ENCODE measurements at regions not wholly inside any gene's neighbourhood (a gene's known extent, or its start where the extent isn't known, plus 50 kb on each side); places are given as distances from the start of the nearest gene placed in this dataset.

DNA sequence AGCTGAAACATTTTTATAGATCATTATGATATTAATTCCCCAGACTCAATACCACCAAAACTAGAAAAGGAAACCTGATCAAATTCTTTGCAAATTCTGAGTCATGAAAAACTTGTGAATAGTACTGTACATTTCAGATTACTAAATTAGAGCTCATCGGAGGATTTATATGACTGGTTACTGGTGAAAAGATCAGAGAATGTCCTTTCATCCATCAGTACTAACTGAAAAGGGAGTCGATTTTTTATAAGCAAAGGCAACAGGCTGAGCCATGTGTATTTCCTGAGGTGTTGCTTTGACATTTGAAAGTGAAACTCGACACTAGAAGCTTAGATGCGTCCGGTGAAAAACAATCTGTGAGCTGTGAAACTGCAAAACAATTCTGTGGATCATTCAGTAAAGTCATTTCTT is 155.7 kb downstream of the TNFSF18 start:
- DNase-seq, result no peak

- DNase-seq, result no peak
Observed at GRCh38 chr1:172895761-172896160, 155.0 kb downstream of the TNFSF18 start.

DNA sequence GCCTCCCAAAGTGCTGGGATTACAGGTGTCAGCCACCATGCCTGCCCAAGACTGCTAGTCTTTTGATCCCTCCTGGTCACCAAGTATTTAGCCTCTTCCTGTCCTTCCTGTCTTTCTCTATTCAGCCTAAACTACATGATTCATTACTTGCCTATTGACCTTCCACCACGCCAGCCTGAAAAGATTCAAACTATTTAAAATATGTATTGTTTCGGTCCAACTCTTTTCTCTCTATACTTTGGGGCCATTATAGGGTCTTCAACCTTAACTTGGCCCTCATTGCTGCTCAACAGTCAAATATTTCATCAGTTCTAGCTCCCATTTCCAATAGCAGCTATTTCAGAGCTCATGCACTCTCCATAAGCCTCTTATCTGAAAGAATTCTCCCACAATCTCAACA is 153.0 kb downstream of the TNFSF18 start:
- DNase-seq, result no peak

DNA sequence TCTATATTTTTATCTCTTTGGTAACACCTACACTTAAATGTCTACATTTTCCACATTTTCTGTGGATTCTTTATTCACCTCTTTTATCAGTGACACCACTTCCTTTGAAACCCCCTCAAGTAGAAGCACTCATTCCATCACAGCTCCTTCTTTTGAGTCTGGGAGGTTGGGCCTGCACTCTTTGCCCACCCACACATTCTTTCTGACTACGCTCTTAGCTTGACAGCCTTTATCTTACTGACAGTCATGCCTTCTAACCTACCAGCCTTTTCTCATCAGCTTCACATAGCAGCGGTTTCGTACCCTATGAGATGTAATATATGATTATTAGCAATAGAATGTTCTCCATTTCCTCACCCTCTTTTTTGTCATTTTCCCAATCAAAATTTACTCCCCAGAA is 151.9 kb downstream of the TNFSF18 start:
- DNase-seq, result no peak

DNA sequence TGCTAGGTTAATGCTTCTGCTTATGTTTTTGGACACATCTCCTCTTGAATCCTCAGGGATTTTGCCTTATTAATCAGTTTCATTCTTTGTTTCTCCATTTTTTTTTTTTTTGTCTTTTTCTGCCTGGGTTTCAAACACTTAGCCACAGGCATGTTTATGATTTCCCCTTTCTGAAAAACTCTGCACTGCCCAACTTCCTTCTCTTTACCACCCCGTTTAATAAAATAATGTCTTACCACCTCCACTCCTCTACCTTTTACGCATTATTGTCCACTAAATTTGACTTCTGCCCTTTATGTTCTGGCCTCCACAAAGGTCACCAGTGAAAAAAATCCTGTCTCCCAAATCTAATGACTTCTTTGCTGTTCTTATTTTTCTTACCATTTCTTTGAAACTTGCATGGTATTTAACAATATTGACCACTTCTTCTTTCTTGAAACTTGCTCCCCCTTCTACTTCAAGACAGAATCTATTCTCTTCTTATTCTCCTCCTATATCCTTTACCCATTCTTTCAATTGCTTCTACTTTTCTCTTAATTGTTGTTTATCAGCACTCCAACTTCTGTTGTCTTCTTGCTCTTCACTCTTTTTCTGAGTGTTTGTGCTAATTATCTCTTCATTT is 150.3 kb downstream of the TNFSF18 start:
- no peak for DNase-seq

- DNase-seq, result no peak
Observed at GRCh38 chr1:172902200-172902599, 148.5 kb downstream of the TNFSF18 start.

DNA sequence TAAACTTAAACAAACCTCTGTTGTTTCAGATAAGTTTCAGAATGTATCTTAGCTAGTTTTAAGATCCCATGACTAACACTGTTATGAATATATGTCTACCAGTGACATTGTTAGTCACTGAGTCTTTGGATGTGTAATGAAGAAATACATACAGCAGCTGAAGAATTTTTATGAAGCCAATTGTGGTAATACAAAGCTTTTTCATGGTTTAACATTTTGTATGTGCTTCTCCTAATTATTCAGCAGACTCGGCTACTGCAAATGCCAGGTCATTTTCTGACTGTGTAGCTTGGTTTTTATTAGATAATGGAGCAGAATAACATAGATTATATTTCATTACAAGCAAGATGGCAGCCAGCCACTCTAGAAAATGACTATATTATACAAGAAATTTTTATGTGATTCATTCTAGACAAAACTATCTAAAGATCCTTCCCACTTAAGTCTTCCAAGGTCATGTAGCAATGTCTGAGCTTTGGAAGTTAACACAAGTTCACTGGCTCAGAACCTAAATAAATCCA is 147.8 kb downstream of the TNFSF18 start:
- DNase-seq, result no peak

GRCh38 chr1:172903581-172904220 is 147.0 kb downstream of the TNFSF18 start:
- no peak for DNase-seq

GRCh38 chr1:172905452-172905851 is 145.3 kb downstream of the TNFSF18 start:
- no peak for DNase-seq

DNA sequence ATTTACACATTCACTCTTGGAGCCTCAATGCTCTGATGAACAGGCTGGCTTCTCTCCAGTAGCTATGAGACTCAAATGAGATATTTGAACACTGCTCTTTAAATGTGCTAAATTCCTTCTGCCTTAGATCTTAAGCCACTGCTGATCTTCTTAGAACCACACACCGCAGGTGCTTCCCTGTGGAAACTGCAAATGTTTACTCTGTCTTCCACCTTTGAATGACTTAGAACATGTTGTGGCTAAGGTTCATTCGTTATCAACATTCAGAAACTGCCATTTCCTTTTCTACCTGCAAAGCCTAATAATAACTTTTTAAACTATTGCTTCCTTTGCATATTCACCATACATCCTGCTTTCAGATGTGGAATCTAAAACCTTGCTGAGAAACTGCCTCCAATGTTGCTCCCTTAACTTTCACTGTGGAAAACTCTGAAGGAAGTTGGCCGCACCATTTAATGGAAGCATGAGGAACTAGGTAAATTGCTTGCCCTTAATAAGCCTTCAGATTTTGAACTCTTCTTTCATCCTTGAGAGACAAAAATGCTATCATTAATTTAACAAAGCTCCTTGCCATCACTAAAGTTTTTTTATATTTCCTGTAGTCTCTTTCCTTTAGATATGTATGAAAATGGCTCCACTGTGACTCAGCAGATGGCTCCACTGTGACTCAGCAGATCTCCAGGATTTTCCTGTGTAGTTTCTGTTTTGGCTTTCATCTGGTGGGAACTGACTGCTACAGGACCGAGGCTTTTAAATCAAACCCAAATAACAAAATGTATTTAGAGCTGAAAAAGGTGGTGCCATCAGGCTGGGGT is 143.8 kb downstream of the TNFSF18 start:
- DNase-seq, result no peak

DNA sequence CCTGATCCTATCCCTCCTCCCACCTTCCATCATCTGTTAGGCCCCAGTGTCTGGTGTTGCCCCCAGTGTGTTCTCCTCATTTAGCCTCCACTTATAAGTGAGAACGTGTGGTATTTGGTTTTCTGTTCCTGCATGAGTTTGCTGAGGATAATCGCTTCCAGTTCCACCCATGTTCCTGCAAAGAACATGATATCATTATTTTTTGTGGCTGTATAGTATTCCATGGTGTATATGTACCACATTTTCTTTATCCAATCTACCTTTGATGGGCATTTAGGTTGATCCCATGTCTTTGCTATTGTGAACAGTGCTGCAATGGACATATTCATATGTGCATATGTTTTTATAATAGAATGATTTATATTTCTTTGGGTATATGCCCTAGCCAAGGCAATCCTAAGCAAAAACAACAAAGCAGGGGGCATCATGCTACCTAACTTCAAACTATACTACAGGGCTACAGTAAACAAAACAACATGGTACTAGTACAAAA is 142.9 kb downstream of the TNFSF18 start:
- DNase-seq, result no peak

GRCh38 chr1:172909606-172910326 is 141.0 kb downstream of the TNFSF18 start:
- DNase-seq, result no peak

- DNase-seq, result no peak
Observed at GRCh38 chr1:172912765-172913260, 137.9 kb downstream of the TNFSF18 start.

DNA sequence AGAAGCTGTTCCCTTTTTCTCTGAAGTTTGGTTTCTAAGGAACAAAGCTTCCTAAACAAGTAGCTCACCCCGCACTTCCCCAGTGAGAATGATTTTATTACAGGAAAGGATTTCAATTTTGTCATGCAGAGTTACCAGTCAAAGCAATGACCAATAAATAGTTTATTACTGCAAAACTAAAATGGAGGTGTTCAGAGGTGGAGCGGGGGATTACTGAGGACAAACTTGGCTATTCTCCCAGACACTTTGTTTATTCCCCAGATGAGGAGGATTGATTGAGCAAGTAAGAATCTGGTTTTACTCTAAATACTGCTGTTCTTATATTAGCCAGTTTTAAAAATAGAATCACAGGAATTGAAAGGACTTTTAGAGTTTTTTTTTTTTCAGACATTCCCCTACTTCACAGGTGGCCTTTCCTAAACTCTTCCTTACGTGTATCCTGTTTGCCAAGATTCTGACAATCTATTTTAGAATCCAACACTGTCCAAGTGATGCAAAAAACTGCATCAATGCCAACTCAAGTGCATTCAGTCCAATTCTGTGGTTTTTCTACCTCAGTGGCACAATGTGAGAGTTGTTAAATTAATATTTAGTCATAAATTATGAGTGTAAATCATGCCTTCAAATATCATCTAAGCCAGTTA is 136.1 kb downstream of the TNFSF18 start:
- DNase-seq, result no peak

DNA sequence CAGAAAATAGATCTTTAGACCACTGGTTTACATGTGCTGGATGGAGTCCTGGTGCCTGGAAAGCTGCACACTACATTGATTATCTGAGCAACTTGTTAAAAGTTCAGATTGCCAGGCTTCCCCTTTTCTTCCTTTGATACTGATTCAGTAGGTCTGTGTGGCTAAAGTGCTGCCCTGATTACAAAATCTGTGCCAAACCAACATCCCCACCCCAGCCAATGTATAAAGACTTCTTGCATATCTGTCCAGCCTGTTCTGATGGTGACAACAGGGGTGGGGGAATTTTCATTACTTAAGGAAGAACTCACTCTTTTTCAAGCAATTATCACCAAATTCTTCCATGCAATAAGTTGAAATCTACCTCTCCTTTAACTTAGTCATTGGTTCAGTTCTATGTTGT is 135.5 kb downstream of the TNFSF18 start:
- DNase-seq, result no peak

DNA sequence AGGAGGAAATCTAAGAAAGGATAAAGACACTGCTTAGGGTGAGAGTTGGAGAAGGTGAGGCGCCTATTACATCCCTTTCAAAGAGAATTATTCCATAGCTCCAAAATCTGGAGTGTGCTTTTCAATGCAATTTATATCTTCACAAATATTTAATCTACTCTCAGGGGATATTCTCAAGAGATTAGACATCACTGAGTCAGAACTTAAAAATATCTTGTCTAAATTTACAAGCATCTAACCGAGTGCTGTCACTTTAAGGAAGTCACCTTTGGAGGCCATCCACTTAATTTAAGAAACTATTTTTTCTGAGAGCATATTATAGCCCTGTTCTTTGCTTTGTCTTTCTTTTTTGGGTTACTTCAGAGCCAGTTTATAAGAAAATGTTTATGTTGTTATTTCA is 134.6 kb downstream of the TNFSF18 start:
- DNase-seq, result no peak

DNA sequence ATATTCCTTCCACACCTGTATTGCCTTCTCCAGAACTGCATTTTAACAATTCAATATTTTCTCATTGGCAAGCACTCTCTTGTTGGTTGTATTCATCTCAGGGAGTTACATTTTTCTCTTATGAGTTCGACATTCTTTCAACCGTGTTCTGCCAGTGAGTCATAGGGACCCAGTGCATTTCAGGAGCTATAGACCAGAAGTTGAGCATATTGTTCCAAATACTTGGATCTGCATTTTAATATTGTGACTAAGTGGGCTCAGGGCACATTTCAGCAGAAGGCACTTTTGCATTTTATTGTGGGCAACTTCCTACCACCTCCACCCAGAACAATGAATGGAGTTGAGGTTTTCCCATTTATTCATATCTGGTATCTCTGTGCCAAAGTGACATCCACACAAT is 132.8 kb downstream of the TNFSF18 start:
- DNase-seq, result no peak

DNA sequence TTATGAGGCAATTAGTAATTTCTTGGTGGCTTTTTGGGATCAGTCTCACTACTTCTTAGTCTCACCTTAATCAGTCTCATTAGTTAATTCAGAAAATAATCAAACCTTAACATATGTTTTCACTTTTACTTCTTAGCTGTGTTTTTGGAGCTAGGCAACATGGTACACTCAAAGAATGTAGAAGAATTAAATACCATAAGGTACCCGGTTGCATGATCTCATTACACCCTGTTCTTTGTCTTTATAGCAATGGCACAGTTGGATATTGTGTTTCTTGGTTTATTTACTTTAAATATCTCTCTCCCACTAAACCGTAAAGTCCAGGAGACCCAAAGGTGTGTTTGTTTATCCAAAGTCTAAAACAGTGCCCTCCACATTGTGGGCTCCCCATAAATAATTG is 132.3 kb downstream of the TNFSF18 start:
- DNase-seq, result no peak

DNA sequence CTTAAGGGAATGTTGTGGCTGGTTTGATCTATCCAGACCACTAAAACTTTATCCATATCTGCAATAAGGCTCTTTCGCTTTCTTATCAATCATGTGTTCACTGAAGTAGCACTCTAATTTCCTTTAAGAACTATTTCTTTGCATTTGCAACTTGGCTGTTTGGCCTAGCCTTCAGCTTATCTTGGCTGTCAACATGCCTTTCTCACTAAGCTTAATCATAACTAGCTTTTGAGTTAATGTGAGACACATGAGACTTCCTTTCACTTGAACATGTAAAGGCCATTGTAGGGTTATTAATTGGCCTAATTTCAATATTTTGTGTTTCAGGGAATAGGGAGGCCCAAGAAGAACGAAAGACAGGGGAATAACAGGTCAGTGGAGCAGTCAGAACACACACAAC is 124.7 kb downstream of the TNFSF18 start:
- DNase-seq, result no peak

GRCh38 chr1:172928412-172928811 is 122.3 kb downstream of the TNFSF18 start:
- no peak for DNase-seq

- DNase-seq, result no peak
Observed at GRCh38 chr1:172929006-172929405, 121.7 kb downstream of the TNFSF18 start.

DNA sequence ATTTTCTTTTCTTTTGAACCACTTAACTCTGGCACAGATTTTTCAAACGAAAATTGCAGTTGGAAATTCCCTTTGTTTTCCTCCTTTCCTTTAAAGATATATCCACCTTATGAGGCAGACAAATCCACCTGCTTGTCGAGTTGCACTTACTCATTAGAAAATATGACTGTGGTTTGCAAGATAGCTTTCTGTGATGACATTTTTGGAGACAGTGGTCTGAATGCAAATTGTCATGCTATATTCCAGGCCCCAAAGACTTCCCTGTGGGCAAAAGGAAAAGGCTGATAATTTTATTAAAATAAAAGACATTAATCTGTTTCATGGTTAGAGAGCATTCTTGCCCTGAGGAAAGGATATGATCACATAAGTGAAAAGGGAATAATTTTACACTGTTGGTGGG is 120.6 kb downstream of the TNFSF18 start:
- DNase-seq, result no peak
